ENCODE measurements at regions not wholly inside any gene's neighbourhood (a gene's known extent, or its start where the extent isn't known, plus 50 kb on each side); places are given as distances from the start of the nearest gene placed in this dataset.

GRCh38 chr16:76226011-76226410, 51.2 kb upstream of the CNTNAP4 start:
- no peak for TF ChIP-seq POLR2AphosphoS5 (IDR thresholded peaks at IDR 0.05; ENCODE audit: low read depth, low read length)
- TF ChIP-seq, protein P1, sequence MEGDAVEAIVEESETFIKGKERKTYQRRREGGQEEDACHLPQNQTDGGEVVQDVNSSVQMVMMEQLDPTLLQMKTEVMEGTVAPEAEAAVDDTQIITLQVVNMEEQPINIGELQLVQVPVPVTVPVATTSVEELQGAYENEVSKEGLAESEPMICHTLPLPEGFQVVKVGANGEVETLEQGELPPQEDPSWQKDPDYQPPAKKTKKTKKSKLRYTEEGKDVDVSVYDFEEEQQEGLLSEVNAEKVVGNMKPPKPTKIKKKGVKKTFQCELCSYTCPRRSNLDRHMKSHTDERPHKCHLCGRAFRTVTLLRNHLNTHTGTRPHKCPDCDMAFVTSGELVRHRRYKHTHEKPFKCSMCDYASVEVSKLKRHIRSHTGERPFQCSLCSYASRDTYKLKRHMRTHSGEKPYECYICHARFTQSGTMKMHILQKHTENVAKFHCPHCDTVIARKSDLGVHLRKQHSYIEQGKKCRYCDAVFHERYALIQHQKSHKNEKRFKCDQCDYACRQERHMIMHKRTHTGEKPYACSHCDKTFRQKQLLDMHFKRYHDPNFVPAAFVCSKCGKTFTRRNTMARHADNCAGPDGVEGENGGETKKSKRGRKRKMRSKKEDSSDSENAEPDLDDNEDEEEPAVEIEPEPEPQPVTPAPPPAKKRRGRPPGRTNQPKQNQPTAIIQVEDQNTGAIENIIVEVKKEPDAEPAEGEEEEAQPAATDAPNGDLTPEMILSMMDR (IDR thresholded peaks at IDR 0.05), result no peak
- TF ChIP-seq, protein P2, sequence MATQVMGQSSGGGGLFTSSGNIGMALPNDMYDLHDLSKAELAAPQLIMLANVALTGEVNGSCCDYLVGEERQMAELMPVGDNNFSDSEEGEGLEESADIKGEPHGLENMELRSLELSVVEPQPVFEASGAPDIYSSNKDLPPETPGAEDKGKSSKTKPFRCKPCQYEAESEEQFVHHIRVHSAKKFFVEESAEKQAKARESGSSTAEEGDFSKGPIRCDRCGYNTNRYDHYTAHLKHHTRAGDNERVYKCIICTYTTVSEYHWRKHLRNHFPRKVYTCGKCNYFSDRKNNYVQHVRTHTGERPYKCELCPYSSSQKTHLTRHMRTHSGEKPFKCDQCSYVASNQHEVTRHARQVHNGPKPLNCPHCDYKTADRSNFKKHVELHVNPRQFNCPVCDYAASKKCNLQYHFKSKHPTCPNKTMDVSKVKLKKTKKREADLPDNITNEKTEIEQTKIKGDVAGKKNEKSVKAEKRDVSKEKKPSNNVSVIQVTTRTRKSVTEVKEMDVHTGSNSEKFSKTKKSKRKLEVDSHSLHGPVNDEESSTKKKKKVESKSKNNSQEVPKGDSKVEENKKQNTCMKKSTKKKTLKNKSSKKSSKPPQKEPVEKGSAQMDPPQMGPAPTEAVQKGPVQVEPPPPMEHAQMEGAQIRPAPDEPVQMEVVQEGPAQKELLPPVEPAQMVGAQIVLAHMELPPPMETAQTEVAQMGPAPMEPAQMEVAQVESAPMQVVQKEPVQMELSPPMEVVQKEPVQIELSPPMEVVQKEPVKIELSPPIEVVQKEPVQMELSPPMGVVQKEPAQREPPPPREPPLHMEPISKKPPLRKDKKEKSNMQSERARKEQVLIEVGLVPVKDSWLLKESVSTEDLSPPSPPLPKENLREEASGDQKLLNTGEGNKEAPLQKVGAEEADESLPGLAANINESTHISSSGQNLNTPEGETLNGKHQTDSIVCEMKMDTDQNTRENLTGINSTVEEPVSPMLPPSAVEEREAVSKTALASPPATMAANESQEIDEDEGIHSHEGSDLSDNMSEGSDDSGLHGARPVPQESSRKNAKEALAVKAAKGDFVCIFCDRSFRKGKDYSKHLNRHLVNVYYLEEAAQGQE (IDR thresholded peaks at IDR 0.05; ENCODE audit: insufficient read depth in 1 of 2, low read depth in 2 of 2, low read length in 1 of 2), result no peak
- TF ChIP-seq SIN3A (IDR thresholded peaks at IDR 0.05; ENCODE audit: borderline replicate concordance, insufficient read depth, low read depth, low read length), result no peak
- TF ChIP-seq TCF7L2 (IDR thresholded peaks at IDR 0.05; ENCODE audit: low read depth, low read length), result no peak
